COR-L47 (cell line): ENCODE measurements at regions not wholly inside any gene's neighbourhood (a gene's known extent, or its start where the extent isn't known, plus 50 kb on each side); places are given as distances from the start of the nearest gene placed in this dataset.
"Not testable (repeated sequence)": the region's sequence is repeated elsewhere in the genome, so short reads cannot be mapped to it uniquely, and the experiment has no call there.

Experiments used
- DNase-seq: peaks from one replicate; lab custom pipeline; 2025; lab: John Stamatoyannopoulos, UW

DNA sequence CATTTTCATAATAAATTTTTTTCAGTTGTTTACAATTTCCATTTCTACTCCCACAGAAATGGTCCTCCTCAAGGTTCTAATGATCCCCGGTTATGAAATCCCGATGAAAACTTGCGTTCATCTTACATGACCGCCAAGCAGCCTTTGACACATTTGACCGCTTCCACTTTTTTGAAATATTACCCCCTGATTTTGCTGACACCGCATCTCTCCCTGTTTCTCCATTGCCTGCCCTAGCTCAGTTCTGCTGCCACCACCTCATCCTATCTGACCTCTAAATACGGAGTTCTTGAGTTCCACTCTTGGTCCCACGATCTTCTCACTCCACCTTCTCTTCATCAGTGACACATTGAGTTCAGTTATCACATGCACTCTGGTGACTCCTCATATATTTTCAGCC lies 74.1 kb downstream of the SLC35B3 start:
- DNase-seq = no peak

- DNase-seq = no peak
Measured at GRCh38 chr6:8352966-8353340, 82.4 kb downstream of the SLC35B3 start.

- peak; percentile 55 for DNase-seq
Measured at GRCh38 chr6:8352335-8352965, 82.9 kb downstream of the SLC35B3 start.

DNA sequence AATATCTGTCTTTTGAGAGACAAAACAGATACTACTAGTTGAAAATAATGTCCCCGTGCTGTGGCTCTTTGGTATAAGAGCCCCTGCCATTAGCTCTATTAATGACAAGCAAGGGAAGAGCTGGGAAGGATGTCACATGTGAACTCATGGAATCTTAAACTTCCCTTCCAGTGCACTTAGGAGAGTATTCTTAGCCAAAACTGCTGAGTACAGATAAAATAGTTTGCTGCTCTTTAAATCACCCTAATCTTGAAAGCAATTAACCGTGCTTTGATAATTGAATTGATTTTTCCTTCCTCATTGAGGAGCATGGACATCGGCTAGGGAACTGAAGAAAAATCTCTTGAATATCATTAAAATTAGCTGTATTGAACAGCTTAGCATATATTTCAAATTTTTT lies 91.7 kb downstream of the SLC35B3 start:
- no peak for DNase-seq

DNA sequence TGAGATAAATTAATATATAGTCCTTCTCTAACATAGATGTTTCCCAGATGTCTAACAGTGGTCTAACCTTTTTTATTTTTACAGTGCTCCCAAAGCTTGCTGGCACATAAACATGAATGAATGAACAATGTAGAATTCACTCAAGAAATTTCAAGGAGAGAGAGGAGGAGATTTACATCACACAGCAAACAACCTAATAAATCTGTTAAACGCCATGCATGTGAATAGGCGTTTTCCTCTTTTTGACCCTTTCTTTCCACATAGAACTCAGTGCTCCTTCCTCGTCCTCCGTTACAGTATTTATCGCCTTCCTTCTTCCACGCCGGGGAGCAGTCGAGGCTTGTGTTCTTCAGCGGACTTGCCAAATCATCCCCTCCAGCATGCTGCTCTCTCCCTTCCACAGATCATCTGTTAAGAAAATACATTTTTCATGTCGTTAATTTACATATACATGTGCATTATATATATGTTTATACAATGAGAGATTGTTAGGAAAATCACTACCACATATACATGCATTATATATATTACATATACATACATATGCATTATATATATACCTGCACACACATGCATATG lies 93.0 kb downstream of the SLC35B3 start:
- DNase-seq = no peak

GRCh38 chr6:8337147-8337546 lies 98.2 kb downstream of the SLC35B3 start:
- no peak for DNase-seq

DNA sequence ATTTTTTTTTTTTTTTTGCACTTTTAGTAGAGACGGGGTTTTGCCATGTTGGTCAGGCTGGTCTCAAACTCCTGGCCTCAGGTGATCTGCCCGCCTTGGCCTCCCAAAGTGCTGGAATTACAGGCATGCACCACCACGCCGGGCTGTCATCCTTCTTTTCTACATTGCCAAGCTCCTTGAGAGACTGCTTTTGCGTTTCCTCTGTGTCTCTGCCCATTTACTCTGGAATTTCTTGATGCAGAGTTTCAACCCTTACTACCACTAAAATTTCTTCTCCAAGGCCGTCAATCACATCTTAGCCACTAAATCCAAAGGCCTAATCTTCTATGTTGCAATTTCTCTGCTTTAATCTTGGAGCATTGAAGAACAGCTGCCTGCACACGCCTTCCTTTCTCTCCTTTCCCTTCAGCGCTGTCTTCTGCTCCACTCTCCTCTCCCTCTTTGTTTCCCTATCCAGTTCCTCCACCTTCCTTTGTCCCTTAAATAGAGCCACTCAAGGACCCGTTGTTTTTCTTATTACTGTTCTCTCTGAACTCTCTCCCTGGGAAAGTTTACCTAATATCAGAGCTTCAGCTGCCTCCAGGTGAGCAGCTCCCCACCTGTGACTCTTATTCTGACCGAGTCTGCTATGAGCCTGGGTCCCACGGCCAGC lies 98.8 kb downstream of the SLC35B3 start:
- no peak for DNase-seq

- no peak for DNase-seq
Measured at GRCh38 chr6:8335896-8336295, 99.4 kb downstream of the SLC35B3 start.

DNA sequence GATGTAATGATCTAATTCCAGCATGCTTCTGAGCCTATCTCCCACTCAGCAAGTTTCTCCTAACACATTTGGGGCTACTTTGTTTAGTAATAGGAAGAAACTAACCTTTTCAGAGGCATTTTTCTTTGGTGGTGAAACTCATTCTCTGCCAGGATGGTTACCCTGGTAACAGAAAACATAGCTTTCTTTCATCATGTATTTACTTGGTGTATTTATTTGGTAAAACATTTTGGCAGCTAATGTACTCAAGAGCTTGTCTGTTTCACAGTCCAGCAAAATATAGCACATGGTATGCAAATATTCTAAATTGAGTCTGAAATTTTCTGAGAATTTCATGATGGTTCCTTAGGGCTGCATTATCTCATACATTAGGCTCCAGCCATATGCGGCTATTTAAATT lies 100.0 kb downstream of the SLC35B3 start:
- DNase-seq = no peak

GRCh38 chr6:8334113-8334512 lies 101.2 kb downstream of the SLC35B3 start:
- no peak for DNase-seq

DNA sequence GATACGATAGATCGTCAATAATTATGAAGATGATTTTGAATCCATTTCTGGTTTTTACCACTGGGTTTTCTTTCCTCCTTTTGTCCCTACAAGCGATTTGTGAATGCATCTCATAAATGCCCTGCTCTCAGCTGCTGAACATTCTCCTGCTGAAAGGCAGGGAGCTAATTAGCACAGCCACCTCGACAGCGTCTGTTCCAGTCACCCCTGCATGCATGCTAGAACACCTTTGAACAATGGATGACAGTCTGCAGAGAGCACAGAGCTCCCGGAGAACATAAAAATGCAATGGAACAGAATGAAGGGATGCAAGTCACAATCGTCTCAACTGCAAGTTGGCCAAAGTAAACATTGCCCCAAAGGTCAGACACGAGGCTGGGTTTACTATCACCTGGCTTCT lies 105.8 kb downstream of the SLC35B3 start:
- peak; percentile 62 for DNase-seq

- DNase-seq = no peak
Measured at GRCh38 chr6:8325743-8326142, 109.6 kb downstream of the SLC35B3 start.

- DNase-seq = no peak
Measured at GRCh38 chr6:8322659-8323058, 112.7 kb downstream of the SLC35B3 start.

DNA sequence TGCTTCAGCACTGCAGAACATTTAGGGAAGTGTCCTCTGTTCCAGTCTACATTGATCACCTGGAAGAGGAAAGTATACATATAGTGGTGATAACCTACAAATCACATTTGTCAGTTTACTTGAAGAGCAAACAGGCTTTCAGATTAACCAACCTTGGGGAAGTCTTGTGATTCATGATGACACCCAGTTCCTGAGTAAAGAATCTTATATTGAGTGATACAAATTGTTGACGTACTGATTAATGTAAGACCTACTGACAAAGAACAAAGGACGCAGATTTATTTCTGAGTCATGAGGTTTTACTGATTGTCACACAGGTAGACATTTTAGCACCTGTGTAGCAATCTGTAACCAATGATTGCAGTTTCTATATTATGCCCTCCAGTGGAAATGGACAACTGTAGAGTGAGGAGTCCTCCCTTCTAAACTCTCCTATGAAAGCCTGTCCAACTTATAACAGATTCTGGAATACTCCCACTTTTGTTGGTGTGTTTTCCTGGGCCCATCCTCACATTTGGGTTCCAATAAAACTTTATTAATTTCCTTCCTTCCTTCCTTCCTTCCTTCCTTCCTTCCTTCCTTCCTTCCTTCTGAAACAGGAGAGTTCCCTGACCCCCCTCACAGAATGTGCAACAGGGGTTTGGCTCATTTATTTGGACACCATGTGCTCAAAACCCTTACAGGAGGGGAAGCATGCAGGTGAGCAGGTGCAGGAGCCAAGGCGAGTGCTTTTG lies 113.5 kb downstream of the SLC35B3 start:
- DNase-seq = no peak

GRCh38 chr6:8315154-8315553 lies 120.2 kb downstream of the SLC35B3 start:
- no peak for DNase-seq

- DNase-seq = no peak
Measured at GRCh38 chr6:8301502-8301901, 133.8 kb downstream of the SLC35B3 start.

DNA sequence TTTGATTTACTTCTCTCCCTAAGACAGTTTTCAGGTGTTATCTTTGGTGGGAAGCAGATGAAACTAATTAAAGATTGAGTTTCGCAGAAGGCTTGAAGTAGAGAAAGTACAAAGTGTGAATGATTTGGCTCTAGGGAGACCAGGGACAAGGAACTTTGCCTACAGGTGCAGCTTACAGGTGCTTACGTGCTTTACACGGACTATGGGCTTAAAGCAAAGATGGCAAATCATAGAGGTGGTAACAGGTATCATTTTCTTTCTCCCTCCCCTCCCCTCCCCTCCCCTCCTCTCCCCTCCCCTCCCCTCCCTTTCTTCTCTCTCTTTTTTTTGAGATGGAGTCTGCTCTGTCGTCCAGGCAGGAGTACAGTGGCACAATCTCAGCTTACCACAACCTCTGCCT lies 136.3 kb downstream of the SLC35B3 start:
- DNase-seq = no peak

GRCh38 chr6:8282946-8283345 lies 152.4 kb downstream of the SLC35B3 start:
- DNase-seq = not testable (repeated sequence)

DNA sequence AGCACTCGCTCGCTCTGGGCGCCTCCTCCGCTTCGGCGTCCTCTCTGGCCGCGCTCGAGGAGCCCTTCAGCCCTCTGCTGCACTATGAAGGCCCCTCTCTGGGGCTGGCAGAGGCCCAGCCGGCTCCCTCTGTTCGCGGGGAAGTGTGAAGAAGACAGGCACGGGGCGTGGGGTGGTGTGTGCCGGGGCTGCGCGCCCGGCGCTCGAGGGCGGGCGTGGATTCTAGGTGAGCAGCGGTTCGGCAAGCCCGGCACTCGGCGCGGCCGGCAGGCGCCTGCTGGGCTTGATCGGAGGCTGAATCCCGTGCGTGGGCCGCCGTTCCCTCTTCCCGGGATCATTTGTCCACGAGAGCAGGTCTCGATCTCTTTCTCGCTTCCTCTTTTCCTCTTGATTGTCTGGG lies 153.0 kb downstream of the SLC35B3 start:
- no peak for DNase-seq

DNA sequence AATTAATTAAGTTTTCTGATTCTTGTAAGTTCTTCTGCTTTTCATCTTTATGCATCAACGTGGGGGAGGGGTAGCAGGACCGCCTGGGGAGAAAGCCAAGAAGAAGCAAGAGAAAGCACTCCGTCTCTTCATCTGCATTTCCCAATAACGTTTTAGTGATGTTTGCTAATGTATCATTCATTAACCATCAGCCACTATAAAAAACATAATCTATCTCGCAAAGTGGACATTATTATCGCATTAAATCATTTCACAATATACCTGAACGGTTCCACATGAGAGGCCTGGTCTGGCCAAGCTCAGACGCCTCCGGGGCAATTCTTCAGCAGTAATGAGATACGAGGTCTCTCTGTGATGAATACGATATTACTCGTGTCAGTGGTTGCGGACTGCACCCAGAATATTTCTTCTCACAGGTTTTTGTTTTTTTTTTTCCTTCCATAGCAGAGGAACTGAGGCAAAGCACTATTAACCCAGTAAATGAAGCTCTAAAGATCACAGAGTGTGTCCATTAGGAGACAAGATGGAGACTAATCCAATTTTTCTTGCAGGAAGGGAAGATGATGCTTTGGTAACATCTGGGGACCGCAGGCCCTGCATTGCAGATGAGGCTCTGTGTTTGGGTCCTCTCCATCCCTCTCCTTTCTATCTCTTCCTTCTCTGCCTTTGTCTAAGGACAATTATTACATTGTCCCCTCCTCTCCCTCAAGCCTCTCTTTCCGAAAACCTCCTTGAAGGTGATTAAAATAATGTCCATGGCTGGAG lies 156.1 kb downstream of the SLC35B3 start:
- DNase-seq = no peak

- no peak for DNase-seq
Measured at GRCh38 chr6:8278562-8278961, 156.8 kb downstream of the SLC35B3 start.

- DNase-seq = no peak
Measured at GRCh38 chr6:8277769-8278168, 157.6 kb downstream of the SLC35B3 start.
